ENCODE measurements at regions not wholly inside any gene's neighbourhood (a gene's known extent, or its start where the extent isn't known, plus 50 kb on each side); places are given as distances from the start of the nearest gene placed in this dataset.

DNA sequence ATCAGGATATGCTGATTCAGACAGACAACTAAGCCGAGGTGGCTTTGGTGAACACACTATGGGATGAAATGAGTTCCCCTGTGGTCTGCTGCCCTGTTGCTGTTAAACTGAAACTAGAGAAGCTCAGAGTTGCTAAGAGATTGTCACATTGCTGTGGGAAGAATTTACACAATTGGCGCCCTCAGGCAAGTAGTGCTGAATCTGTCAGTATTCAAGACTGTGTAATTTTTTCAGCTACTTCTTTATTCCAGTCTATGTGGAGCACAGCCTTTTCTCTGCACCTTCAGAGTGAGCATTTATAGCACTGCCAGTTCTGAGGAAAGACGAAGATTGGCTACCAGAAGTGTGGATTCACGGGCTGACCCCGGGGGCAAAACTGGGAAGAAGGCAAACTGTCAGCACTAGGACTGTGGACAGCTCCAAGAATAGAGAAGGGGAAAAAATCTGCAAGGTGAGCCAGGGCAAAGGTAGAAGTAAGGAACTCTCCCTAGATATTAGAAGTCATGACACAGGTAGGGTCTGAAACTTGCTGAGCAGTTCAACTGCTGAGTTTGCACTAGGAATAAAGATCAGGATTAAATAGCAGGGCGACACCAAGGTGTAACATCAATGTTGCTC lies 218.8 kb upstream of the TMPO start:
- no peak for DNase-seq

DNA sequence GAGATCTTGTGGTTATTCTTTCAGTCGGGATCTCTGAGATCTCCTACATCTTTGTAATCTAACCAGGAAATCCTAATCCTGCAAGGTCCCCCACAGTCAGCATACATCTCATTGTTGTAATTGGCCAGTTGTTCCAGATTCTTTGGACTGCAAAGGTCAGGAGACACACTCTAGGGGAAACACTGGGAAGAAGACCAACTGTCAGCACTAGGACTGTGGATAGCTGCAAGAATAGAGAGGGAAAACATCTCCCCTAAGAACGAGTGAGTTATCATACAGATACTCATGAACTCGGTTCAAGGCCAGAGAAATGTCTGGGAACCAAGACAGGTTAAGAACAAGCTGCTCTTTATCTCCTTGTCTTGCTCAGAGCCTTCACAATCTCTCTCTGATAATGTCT lies 217.9 kb upstream of the TMPO start:
- no peak for DNase-seq

- DNase-seq: no peak
Observed at GRCh38 chr12:98308141-98308540, 207.2 kb upstream of the TMPO start.

- DNase-seq: no peak
Observed at GRCh38 chr12:98317939-98318899, 197.2 kb upstream of the TMPO start.

DNA sequence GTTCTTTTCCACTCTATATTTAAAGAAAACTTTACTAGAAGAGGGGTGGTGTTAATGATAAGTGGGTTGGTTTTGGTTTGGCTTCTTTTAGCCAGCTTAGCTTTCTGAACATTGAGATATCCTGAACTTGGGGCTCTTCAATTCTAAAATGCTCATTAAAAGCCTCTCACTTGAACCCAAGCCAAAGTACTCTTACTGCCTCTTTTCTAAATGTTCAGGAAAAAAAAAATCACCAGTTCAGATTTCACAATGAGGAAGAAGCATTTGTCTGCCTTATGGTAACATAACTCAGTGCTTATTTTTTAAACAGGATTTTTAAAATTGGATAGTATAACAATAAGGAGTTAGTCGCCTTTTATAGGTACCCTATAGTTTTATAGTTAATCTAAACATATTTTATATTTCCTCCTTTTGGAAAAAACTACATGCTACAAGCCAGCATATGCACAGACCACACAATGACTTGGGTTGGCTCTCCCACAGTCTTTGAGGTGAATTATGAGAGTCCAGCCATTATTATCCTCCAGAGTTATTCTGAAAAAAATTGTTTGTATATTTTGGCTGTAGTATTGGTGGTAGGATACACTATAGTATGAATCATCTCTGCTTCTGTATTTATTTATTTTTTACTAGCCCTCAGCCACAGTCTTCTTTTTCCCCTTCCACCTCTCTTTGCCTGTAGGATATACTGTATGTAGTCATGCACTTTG lies 195.5 kb upstream of the TMPO start:
- DNase-seq: no peak

DNA sequence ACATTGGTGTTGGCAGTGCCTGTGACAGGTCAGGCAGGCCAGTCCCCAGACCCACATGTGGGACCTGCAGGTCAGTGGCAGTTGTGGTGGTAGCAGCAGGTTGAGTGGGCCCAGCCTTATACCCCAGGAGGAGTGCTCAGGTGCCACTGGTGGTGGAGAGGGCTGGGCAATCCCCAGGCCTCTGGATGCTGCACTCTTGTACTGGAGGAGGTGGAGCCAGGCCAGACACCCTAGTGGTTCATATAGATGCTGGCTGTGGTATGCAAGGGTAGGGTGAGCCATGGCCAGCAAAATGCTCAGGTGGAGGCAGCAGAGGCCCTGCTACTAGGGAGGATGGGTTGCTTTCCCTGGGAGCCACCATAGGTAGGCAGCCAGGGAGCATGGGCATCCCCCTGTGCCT lies 190.4 kb upstream of the TMPO start:
- DNase-seq: no peak

DNA sequence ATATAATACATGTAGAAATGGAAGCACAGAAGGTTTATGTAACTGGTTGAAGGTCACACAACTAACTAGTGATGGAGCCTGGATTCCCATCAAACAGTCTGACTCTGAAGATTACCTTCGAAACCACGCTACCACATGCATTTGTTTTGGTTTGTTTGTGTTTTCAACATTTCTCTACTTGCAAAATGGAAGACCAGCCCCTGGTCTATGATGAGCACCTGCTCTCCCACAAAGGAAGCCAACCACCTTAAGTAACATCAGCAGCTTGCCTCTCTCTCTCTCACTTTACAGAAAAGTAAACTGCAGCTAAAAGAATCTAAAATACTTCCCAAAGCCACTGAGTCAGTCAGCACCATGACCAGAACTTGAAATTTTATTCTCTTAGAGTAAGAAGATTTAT lies 186.9 kb upstream of the TMPO start:
- no peak for DNase-seq

DNA sequence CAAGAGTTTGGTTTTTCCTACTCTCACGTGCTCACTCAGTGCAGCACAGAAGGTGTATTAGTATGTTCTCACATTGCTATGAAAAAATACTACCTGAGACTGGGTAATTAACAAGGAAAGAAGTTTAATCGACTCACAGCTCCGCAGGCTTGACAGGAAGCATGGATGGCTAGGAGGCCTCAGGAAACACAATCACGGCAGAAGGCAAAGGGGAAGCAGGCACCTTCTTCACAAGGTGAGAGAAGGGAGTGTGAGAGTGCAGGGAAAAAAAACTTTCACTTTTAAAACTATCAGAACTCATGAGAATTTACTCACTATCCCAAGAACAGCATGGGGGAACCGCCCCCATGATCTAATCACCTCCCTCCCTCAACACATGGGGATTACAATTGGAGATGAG lies 185.8 kb upstream of the TMPO start:
- no peak for DNase-seq

DNA sequence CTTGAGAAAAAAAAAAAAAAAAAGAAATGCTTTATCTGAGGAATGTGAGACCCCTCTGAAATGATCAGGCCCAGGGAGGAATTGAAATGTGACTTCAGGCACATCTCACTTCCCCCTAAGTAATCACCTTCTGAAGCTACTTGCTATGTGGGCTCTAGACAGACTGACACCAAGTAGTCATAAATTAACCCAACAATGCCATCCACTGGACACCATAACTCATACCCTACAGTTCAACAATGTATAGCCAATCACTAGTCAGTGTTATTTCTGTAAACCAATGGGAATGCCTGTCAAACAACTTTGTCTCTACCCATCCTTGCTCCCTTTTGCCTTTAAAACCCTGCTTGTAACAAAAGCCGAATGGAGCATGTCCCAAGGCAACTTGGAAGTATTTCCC lies 182.7 kb upstream of the TMPO start:
- DNase-seq: no peak

DNA sequence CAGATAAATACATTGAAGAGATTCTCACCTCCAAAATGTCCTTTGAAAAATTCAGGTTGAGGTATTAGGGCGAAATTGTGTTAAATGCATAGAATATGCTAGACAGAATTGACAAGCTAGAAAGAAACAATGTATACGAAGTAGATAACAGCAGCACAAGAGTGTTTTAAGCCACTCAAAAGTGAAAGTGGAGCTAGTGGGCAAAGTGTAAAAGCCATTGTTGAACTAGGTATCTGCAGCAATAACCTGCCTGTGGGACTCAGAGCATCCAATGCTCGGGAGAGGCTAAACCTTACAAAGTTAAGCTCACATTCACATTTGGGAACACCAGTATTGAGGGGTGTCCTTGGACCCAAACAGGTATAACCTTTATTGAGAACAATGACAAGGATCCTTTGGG lies 180.6 kb upstream of the TMPO start:
- no peak for DNase-seq

DNA sequence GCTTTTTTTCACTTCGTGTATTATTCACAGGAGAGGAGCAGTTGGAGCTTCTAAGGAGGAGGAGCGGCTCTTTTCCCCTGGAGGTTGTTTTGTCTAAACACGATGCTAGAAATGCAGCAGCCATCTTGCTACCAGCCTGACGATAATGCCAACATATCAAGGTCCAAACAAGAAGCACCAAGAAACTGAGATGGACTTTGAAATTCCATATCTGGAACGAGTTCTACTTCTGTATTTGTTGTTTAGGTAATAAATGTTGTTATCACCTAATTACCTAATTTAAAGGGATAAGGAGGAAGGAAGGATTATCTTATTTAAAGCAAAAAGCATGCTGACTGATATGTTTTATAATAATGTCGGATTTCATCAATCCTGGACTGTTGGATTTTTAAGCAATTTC lies 174.4 kb upstream of the TMPO start:
- DNase-seq: no peak

GRCh38 chr12:98341732-98342131 lies 173.7 kb upstream of the TMPO start:
- DNase-seq: no peak

- no peak for DNase-seq
Observed at GRCh38 chr12:98343002-98343567, 172.3 kb upstream of the TMPO start.

GRCh38 chr12:98344046-98344930 lies 171.1 kb upstream of the TMPO start:
- no peak for DNase-seq

- no peak for DNase-seq
Observed at GRCh38 chr12:98345308-98345876, 170.0 kb upstream of the TMPO start.

DNA sequence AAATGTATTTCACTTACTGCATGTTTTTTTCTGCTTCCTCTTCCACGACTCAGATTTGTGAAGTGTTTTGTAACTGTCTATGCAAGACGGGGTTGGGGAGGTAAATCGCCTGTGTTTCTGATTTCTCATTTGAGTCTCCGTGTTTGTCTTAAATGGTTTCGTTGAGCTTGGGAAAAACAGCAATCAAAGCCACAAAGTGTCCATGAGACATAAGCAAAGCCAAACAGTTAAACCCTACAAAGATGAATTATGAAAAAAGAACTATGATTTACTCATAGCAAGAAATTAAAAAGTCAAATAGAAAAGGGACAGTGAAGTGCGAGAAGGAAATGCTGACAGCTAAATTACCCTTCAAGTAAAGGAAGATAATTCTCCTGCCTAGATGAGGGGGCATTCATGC lies 164.3 kb upstream of the TMPO start:
- DNase-seq: no peak

DNA sequence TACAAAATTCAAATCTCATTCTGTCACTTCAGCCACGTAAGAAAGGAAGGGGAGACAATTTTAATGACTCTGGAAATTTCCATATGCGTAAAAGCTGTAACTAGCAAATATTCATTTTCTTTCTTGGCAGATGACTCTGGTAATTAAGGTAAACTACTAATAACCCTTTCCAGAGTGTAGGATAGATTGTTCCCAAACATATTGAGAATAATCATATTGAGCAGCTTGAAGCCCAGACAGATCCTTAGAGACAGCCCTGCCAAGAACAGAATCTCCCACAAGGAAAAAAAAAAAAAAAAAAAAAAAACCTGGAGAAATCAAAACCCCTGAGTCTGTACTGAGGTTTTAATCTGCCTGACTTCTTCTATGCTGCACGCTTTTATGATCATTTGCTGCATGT lies 163.6 kb upstream of the TMPO start:
- DNase-seq: no peak

DNA sequence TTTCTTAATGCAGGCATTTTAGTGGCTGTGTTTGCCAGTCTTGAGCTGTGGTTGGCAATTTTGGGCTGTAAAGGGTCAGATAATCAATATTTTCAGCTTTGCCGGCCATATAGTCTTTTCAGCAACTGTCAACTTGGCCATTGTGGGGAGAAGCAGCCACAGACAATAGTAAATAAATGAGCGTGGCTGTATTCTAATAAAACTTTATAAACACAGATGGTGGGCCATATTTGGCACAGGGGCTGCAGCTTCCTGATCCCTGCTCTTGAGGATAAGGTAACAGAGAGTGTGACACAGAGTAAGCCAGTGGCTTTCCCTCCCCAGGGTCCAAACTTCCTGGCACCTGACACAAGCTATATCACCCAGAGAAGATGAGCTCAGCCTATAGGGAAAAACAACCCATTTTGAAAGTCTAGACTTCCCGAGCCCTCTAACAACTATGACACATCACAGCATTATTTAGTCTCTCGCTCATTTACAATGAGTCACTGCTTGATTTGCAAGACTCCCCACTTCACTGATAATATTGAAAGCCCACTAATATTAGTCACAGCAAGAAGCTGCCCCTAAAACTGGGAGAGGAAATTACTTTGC lies 163.1 kb upstream of the TMPO start:
- DNase-seq: no peak

GRCh38 chr12:98352835-98353234 lies 162.6 kb upstream of the TMPO start:
- DNase-seq: no peak

DNA sequence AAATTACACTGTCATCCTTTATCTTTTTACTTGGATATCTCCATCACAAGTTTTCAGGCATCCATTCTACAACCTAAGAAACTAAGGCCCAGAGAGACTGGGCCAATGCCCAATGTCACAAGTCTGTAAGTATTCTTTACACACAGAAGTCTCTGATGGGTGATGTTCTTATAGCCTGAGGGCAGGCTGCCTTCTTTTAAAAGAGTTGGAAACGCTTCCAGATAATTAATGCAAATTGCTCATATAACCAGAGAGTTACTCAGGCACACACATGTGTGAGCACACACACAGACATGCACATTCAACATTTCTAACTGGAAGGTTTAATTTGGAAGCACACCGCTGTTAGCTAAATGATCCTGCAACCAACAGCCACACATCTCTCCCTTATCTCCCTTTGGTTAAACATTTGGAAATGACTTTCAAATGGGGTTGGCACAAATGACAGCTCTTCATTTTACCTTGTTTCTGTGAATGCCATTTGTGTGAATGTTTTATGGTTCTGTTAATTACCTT lies 160.8 kb upstream of the TMPO start:
- no peak for DNase-seq

GRCh38 chr12:98355322-98355721 lies 160.1 kb upstream of the TMPO start:
- no peak for DNase-seq

All from NCI-H187 (cell line).